ACC112 (cell line): ENCODE measurements at regions not wholly inside any gene's neighbourhood (a gene's known extent, or its start where the extent isn't known, plus 50 kb on each side); places are given as distances from the start of the nearest gene placed in this dataset.

Experiments used
- H2AFZ ChIP-seq: fragments of 200-600 bp; sonication (generic); one replicate; pipeline ENCODE4 v1.6.0; 2017; ENCODE audit warnings: antibody characterized with exemption, low read length; ENCODE audit not compliant: unreplicated experiment
- H3K27ac ChIP-seq: fragments of 200-600 bp; sonication (generic); 2 replicates; pipeline ENCODE4 v1.5.1; 2014; ENCODE audit warnings: low read depth, mild to moderate bottlenecking, antibody characterized with exemption, low read length, moderate library complexity
- H3K27me3 ChIP-seq: fragments of 200-600 bp; sonication (generic); 2 replicates; pipeline ENCODE4 v1.6.1; 2014; ENCODE audit warnings: mild to moderate bottlenecking, antibody characterized with exemption, low read length, moderate library complexity, mixed read lengths; ENCODE audit not compliant: insufficient read depth
- H3K36me3 ChIP-seq: fragments of 200-600 bp; sonication (generic); 2 replicates; pipeline ENCODE4 v1.6.1; 2016; ENCODE audit warnings: mild to moderate bottlenecking, antibody characterized with exemption, low read length, moderate library complexity, mixed read lengths; ENCODE audit not compliant: insufficient read depth
- H3K4me1 ChIP-seq: fragments of 200-600 bp; sonication (generic); one replicate; pipeline ENCODE4 v1.6.1; 2016; ENCODE audit warnings: low read length, mixed read lengths; ENCODE audit not compliant: insufficient read depth, unreplicated experiment, control insufficient read depth
- H3K4me3 ChIP-seq: fragments of 200-600 bp; sonication (generic); 2 replicates; pipeline ENCODE4 v1.5.1; 2014; ENCODE audit warnings: mild to moderate bottlenecking, low read depth, low read length
- H3K79me2 ChIP-seq: fragments of 200-600 bp; sonication (generic); one replicate; pipeline ENCODE4 v1.6.0; 2016; ENCODE audit warnings: low read length; ENCODE audit not compliant: control insufficient read depth, unreplicated experiment, insufficient read depth

- no peaks in the 10 kb centered on the region for H3K79me2 ChIP-seq
- 0 out of 2 replicates have a peak, but pooled peaks cover 3% of the 10 kb centered on the region for H3K36me3 ChIP-seq
- H3K4me3 ChIP-seq: no peak overlapping the region
- peaks cover 26% of the 10 kb centered on the region for H3K4me1 ChIP-seq
- no peaks in the 10 kb centered on the region for H3K27me3 ChIP-seq
- no peak overlapping the region for H3K27ac ChIP-seq
- no peak overlapping the region for H2AFZ ChIP-seq
Measured at GRCh38 chr9:87263291-87263690, 234.4 kb upstream of the DAPK1 start.

GRCh38 chr9:87266697-87267096, 231.0 kb upstream of the DAPK1 start:
- Histone ChIP-seq H3K79me2 (no peaks in the 10 kb centered on the region), H2AFZ (peak overlapping the region; percentile 86), H3K4me3 (no peak overlapping the region), H3K4me1 (peaks cover 39% of the 10 kb centered on the region), H3K36me3 (0 out of 2 replicates have a peak, but pooled peaks cover 3% of the 10 kb centered on the region), H3K27me3 (no peaks in the 10 kb centered on the region), H3K27ac (peak overlapping the region; percentile 67)

DNA sequence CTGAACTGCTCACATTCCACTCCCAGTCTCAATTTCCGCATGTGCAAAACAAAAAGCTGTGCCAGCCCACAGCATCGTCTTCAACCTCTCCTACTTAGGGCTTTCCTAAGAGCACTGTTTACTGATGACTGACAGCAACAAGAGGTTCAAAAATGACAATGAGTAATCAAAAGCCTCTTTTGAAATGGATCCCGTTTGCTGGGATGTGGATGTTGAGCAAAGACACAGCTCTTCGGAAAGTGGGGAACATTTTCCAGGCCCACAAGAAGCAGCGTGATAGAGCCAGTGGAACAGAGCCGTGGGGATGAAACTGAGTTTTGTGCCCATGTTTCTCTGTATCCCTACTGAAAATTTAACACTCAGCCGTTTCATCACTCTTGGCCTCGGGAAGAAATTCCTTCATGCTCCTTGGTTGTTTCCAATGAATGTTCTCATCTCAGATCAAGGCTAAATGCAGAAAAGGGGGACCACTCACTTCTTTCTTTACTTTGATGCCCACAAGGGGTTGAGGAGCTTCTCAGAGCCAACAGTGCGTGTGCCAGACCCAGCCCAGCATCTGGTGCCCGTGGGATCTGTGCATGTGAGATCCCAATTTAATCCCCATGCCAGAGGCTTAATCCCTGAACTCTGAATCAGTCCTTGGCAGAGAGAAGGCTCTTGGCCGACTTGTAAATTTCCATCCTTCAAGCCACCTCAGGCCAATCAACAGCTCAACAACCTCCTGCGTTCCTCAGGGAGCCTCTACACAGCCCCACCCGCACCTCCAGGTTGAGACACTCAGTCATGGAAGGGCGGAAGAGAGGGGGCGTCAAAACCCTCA, 230.2 kb upstream of the DAPK1 start:
- Histone ChIP-seq H3K79me2 (no peaks in the 10 kb centered on the region), H3K4me3 (no peak overlapping the region), H2AFZ (peak overlapping the region; percentile 86), H3K4me1 (peaks cover 47% of the 10 kb centered on the region), H3K27me3 (no peaks in the 10 kb centered on the region), H3K27ac (peak overlapping the region; percentile 67), H3K36me3 (0 out of 2 replicates have a peak, but pooled peaks cover 3% of the 10 kb centered on the region)

DNA sequence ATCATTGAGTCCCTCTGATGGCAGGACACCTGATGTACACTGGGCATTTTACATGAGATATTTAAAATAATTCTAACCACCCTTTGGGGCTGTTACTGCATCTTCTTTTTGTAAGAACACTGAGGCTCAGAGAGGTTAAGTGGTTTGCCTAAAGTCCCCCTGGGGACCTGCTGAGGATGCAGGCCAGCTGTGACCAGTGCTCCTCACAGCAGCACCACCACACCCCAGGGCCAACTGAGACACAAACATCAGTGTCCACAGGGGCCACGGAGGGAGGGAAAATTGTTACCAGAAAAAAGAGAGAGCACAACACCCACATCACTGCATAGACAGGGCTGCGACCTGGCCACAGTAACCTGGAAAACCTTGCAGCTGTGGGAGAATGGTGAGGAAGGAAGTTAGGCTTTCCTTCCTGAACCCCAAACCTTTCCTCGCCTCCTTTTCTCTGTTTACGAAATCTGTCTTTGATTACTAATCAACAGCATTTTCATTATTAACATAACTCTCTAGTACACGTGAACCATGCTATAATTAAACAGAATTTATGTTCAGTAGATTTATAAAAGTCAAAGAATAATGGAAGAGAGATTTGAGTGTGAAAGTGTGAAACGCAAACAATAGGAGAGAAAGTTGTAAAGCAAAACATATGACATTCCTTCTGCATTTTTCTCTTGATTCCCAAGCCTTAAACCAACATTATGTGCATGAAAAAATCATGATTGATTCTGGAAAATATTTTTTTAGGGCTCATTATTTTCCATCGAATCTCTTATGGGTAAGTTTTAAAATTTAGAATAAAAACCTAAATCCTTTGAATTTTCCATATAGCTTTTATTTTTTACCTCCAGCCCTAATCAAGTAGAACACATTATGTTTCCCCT, 228.1 kb upstream of the DAPK1 start:
- peaks cover 54% of the 10 kb centered on the region for H3K4me1 ChIP-seq
- H3K27ac ChIP-seq: peak overlapping the region; percentile 88
- peak overlapping the region; percentile 13; the same call in 1 of the 2 replicates for H3K4me3 ChIP-seq
- H3K27me3 ChIP-seq: no peaks in the 10 kb centered on the region
- no peaks in the 10 kb centered on the region for H3K79me2 ChIP-seq
- peak overlapping the region; percentile 0 for H2AFZ ChIP-seq
- 0 out of 2 replicates have a peak, but pooled peaks cover 3% of the 10 kb centered on the region for H3K36me3 ChIP-seq

DNA sequence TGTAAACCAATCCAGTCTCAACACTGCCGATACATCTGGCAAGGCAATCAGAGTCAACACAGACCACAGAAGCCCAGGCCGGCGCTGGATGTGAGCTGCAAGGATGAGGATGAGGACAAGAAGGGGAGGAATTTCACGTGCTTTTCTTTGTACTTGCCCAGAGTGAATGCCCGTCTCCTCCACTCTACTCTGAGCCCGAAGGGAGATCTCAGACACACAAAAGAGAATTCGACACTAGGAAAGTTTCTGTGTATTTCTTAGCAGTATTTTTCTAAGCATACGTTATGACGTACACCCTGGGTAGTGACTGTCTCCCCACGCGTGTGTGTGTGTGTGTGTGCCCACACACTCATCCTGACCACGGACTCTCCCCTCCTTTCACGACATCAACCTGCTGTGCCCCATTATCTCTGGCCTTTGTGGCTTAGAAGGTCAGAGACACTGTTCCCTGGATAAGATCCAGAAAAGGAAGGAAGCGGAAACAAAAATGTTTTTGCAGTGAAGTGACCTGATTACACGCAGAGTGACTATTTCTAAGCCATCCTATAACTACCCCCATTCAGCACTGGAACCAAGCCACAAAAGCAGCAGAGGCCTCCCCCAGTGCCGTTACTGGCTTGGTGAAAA, 227.3 kb upstream of the DAPK1 start:
- H3K27me3 ChIP-seq: no peaks in the 10 kb centered on the region
- peaks cover 54% of the 10 kb centered on the region for H3K4me1 ChIP-seq
- H3K36me3 ChIP-seq: 0 out of 2 replicates have a peak, but pooled peaks cover 3% of the 10 kb centered on the region
- no peaks in the 10 kb centered on the region for H3K79me2 ChIP-seq
- peak overlapping the region; percentile 88 for H3K27ac ChIP-seq
- H2AFZ ChIP-seq: peak overlapping the region; percentile 0
- peak overlapping the region; percentile 13; the same call in 1 of the 2 replicates for H3K4me3 ChIP-seq

DNA sequence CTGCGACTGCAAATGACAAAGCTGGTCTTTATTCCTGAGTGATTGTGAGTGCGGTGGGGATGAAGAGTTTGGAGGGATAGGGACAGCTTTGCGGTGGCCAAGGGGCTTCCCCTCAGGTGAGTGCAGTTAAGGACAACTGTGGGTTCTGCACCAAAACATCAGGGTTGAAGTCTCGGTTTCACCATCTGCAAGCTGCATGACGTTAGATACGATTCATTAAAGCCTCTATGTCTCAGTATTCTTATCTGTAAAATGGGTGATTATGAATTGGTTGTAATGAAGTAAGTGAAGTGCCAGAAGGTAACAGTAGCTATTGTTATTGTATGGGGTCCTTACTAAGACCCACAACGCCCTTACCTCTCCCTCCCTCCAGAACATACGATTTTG, 226.8 kb upstream of the DAPK1 start:
- H3K4me1 ChIP-seq: peaks cover 58% of the 10 kb centered on the region

GRCh38 chr9:87271696-87272477, 225.8 kb upstream of the DAPK1 start:
- Histone ChIP-seq H3K36me3 (no peaks in the 10 kb centered on the region), H3K4me1 (peaks cover 66% of the 10 kb centered on the region), H3K27me3 (no peaks in the 10 kb centered on the region), H3K79me2 (no peaks in the 10 kb centered on the region), H3K4me3 (no peak overlapping the region), H2AFZ (no peak overlapping the region), H3K27ac (peak overlapping the region; percentile 88)

More for the DNA sequence above, 226.8 kb upstream of the DAPK1 start:
- H3K27ac ChIP-seq: peak overlapping the region; percentile 88
- H3K4me3 ChIP-seq: peak overlapping the region; percentile 13; the same call in 1 of the 2 replicates
- no peaks in the 10 kb centered on the region for H3K27me3 ChIP-seq
- H3K36me3 ChIP-seq: 0 out of 2 replicates have a peak, but pooled peaks cover 3% of the 10 kb centered on the region
- H3K79me2 ChIP-seq: no peaks in the 10 kb centered on the region
- H2AFZ ChIP-seq: peak overlapping the region; percentile 0

DNA sequence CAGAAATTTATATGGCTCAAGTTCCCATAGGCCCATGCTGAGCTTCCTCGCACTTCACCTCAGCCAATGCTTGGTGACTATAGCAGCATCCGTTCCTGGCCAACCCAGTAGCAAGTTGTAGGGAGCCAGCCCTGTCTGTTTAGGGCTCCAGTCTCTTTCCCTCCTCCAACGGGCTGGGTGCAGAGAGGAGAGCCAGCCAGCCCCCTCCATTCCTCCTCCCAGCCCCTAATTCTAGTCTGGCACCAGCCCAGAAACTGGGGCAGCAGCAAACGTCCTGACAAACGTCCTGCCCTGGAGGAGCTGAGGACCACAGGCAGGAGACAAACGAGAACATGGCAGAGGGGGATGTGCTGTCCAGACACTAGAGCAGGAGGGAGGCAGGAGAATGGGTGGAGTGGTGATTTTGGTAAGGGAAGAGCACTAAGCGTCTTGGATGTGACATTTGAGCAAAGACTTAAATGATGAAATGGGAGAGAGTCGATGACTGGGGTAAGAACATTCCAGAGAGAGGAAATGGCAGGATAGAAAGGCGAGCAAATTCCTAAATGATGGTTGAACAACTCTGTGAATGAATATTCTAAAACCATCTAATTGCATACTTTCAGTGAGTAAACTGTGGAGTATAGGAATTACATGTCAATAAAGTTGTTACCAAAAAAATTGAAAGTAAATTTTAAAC, 222.5 kb upstream of the DAPK1 start:
- Histone ChIP-seq H2AFZ (no peak overlapping the region), H3K79me2 (no peaks in the 10 kb centered on the region), H3K27ac (peak overlapping the region; percentile 94), H3K27me3 (no peaks in the 10 kb centered on the region), H3K4me1 (peaks cover 55% of the 10 kb centered on the region), H3K36me3 (no peaks in the 10 kb centered on the region), H3K4me3 (no peak overlapping the region)

GRCh38 chr9:87276327-87276841, 221.3 kb upstream of the DAPK1 start:
- Histone ChIP-seq H3K27ac (peak overlapping the region; percentile 94), H3K79me2 (no peaks in the 10 kb centered on the region), H2AFZ (peak overlapping the region; percentile 69), H3K4me1 (peaks cover 43% of the 10 kb centered on the region), H3K4me3 (peak overlapping the region; percentile 13; the same call in 1 of the 2 replicates), H3K27me3 (no peaks in the 10 kb centered on the region), H3K36me3 (no peaks in the 10 kb centered on the region)
